ENCODE measurements at regions not wholly inside any gene's neighbourhood (a gene's known extent, or its start where the extent isn't known, plus 50 kb on each side); places are given as distances from the start of the nearest gene placed in this dataset.

DNA sequence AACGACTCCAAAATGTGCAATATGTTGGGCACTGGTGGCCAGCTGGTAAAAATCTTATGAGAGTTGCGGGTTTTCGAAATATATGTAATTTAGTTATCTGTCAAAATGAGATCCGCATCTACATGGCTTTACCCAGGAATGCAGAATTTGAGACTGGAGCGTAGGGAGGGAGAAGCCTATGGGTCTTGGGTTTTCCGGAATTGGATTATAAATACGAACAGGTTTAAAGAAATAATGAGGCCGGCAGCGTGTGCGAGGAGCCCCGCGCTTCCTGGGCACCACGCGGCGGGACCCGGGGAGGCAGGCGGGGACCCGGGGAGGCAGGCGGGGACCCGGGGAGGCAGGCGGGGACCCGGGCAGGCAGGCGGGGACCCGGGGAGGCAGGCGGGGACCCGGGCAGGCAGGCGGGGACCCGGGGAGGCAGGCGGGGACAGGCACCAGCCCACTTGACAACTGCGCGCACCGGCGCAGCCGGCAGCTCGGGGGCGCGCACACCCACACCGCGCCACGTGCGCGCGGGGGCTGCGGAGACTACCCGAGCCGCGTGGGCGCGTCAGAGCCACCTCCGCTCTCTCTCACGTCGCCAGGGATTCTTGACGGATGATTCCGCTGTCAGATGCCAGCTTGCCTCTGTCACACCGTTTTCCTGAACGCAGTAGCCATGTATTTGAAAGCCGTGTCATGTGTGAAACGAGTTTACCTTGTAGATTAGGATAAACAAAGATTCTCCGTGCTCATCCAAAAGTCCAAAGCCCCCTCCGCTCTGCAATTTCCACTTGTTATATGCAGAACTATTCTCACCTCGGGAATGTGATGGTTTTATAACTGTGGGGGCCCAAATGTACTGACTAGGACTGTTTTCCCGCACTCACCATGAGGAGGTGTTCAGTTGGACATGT is 54.3 kb upstream of the HNRNPU start (continued):
- TF ChIP-seq ARID4B (CRISPR knock-in tag; IDR thresholded peaks at IDR 0.05) (peak; percentile 87), ZNF146 (CRISPR knock-in tag; IDR thresholded peaks at IDR 0.05; ENCODE audit: unreplicated experiment) (no peak), FOXP4 (CRISPR knock-in tag; IDR thresholded peaks at IDR 0.05; ENCODE audit: borderline replicate concordance) (peak; percentile 81; the same call in 1 of the 2 replicates), ZNF232 (CRISPR knock-in tag; IDR thresholded peaks at IDR 0.05) (peak; percentile 84; the same call in 1 of the 2 replicates), ZBTB2 (IDR thresholded peaks at IDR 0.05) (peak; percentile 56; the same call in 1 of the 2 replicates), KDM1A (IDR thresholded peaks at IDR 0.05) (0 out of 4 replicates have a peak, but pooled peaks of 1 of the 2 experiments have one; percentile 9), NELFE (IDR thresholded peaks at IDR 0.05; ENCODE audit: insufficient read depth, insufficient read length) (no peak), MAZ (CRISPR knock-in tag; conservative IDR thresholded peaks at IDR 0.05 in 1 of 2, IDR thresholded peaks at IDR 0.05 in 1 of 2) (peak in 1 of 2 experiments; percentile 63; a peak in 2 of 4 replicates), ZNF3 (CRISPR knock-in tag; IDR thresholded peaks at IDR 0.05) (no peak)
- TF ChIP-seq, protein P1, sequence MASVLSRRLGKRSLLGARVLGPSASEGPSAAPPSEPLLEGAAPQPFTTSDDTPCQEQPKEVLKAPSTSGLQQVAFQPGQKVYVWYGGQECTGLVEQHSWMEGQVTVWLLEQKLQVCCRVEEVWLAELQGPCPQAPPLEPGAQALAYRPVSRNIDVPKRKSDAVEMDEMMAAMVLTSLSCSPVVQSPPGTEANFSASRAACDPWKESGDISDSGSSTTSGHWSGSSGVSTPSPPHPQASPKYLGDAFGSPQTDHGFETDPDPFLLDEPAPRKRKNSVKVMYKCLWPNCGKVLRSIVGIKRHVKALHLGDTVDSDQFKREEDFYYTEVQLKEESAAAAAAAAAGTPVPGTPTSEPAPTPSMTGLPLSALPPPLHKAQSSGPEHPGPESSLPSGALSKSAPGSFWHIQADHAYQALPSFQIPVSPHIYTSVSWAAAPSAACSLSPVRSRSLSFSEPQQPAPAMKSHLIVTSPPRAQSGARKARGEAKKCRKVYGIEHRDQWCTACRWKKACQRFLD (CRISPR knock-in tag; IDR thresholded peaks at IDR 0.05) = peak; percentile 90

Data from K562 (cell line).